NCI-H82 treated with DMSO at 0.1 percent for 48 hours (cell line): ENCODE measurements at regions not wholly inside any gene's neighbourhood (a gene's known extent, or its start where the extent isn't known, plus 50 kb on each side); places are given as distances from the start of the nearest gene placed in this dataset.

Experiments
- DNase-seq: peaks from one replicate; lab custom pipeline; 2025; ENCODE audit not compliant: unreplicated experiment; lab: John Stamatoyannopoulos, UW

DNA sequence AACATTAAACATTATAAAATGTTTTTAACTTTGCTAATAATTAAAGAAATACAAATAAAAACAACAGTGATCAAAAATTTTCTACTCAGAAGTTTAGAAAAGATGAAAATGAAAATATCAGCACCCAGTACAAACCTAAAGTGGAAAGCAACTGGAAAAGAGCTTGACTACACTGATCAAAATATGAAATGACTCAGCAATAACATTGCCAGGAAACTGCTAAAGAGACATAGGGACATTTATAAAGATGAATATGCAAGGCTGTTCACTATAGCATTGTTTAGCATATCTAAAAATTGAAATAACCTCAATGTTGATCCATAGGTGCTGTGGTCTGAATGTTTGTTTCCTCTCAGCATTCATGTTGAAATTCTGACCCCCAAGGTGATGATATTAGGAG lies 88.5 kb upstream of the NOCT start:
- no peak for DNase-seq

DNA sequence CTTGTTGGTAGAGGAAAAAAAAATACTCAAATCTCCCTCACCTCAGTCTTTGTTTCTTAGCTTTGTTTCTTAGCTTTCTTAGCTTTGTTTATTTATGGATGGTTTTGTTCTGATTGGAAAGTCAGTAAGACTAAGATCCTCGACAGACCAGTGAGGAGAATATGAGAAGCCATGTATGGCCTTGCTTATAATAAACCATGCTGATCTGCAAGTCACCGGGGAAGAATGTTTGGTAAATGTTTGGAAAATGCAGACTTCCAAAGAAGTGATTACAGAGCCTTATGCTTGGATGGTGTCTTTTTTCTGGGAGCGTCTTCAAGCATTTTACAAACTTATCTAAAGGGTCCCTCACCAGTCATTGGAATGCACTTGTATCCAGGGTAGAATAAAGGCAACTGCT lies 90.1 kb upstream of the NOCT start:
- DNase-seq: no peak

DNA sequence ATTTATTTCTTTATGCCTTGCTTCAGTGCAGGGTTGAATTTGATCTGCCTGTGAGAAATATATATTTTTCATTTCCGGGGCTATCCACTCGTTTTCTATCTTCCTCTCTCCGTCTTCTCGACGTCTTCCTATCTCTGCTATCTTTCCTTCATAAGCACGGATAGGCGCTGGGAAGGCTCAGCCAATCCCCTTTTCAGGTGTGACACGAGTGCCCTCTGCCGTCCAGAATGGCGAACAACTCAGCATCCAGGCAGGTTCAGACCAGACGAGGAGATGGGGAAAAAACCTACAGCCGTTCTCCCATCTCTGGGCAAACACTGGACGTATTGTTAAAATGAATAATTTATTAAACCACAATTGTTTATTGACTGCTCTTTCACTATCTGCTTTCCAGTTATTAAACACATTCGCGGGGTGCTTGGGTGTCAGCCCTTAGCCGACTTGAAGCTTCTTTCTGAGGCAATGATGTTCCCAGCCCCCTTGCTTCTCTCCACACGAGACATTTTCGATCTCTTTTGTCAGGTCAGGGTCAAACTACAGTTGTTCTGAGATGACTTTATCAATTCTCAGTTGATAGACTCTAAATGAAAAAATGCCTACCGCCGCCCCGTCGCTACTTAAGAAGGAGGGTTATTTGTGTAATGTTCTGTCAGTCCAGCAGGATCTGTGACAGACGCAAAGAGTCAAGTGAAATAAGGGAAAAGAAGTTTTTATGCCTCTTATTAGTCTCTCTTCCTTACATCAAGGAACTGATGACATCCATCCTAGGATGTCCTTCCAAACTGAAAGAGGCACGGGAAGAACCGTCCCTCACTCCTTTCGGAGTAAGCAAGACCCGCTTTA lies 96.3 kb upstream of the NOCT start:
- DNase-seq: peak; percentile 59

DNA sequence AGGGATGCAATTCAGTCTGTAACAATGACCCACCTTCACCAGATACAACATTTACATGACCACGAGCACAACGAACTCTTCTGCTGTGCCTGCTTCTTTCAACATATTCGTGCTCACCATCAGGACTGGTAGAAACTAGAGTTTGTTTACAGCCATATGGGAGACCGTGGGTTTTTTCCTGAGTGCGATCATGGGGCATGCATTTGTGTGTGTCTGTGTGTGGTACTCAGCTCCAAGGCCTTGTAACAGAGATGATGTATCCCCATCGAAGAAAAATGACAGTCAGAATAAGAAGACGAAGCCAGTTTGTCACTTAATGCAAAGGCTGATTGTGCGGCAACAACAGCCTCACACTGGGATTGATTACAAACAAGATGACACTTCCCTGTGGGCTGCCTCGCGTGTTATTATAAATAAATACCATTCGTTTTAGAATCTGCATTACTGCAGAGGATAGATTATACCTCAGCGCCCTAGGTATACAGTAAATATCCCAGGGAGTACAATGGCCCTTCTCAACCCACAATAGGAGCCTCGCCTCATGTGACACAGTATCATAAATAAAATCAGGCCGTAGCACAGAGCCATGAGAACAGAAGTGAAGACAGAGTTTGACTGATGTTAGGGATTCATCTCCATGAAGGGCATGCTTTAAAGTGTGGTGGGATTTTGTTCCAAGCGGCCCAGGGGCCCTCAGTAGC lies 97.3 kb upstream of the NOCT start:
- DNase-seq: no peak

DNA sequence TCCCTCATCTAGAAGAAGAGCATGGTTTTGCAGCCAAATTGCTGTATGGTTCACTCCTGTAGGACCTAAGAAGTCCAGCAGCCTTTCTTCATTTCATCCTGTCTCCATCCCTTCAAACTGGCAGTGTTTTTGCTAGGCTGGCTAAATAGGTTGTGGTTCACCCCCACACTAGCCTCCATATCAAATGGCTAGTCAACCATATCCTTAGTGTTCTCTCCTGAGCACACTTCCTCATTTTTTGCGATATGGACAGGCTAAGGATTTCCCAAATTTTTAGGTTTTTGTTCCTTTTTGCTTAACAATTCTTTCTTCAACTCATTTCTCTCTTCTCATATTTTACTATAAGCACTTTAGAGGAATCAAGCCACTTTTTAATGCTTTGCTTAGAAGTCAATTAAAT lies 98.8 kb upstream of the NOCT start:
- DNase-seq: no peak

DNA sequence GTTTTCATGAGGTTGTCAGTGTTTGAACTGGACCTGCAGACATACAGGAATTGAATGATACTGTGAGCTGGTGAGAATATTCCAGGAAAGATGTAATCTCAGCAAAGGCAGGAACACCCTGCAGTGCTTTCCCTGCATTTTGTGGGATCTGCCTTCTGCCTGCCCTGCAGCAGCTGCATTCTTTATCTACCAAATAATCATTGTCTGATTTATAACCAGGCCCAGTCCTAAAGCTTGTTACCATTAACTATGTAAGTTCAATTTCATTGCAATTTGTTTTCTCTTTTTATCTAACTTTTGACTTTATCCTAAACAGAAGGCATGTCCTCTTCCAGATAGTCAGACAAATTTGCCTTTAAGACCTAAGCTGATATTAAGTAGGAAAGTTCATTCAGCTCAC lies 99.8 kb upstream of the NOCT start:
- DNase-seq: no peak

DNA sequence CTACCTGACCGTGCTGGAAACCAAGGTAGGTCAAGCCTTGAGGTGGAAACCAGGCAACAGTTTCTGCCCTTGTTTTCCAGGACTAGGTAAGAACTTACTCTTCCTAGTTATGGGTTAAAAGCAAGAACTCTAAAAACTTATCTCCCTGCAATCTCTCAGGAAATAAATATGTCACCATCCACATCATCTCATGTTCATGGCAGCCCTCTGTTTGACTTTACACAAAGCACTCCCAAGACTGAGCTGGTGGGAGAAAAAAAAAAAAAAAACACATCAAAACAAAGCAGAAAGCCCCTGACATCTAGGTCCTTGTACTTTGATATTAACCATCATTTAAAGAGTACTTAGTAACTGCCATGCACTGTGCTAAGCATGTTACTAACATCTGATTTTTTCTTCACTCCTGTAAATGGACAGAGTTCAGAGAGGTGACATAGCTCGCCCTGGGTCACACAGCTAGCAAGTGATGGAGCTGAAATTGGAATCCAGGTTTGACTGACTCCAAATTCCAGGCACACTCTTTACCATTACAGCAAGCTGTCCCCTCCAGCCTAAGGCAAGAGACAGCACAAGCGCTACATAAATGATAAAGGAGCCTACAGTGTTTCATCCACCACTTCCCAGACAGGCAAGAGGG lies 102.8 kb upstream of the NOCT start:
- DNase-seq: no peak

DNA sequence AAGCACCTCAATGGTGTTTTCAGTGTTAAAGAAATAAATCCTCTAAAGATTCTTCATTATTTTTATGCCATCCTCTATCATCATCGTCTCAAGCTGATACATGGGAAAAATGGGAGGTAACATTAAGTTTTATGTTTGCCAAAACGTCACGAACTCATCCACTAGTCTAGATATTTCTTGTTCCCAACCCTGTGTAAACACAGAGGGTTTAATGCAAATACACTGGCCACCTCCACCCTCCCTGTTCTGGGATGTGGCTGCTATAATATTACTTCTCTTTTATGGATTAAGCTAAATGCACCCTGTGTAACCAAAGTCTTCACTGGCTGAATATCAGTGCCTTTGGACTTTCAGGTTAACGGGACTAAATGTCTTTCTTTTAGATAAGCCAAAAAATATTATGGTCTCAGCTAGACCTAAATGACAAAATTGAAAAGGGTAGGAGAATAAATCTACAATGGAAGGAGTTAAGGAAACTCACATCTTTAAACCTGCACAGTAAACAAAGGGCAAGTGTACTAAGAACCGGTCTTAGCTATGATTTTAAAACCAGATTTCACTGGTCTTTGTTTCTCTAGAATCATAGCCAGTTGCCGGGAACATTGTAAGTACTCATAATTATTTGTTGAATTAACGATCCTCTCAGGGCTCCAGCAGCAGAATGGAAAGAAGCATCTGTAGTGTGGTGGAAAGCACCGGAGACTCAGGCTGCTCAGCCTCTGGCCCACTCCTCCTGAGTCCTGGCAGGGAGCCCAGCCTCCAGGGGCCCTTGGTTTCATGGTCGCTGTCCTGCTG lies 103.5 kb upstream of the NOCT start:
- DNase-seq: no peak

DNA sequence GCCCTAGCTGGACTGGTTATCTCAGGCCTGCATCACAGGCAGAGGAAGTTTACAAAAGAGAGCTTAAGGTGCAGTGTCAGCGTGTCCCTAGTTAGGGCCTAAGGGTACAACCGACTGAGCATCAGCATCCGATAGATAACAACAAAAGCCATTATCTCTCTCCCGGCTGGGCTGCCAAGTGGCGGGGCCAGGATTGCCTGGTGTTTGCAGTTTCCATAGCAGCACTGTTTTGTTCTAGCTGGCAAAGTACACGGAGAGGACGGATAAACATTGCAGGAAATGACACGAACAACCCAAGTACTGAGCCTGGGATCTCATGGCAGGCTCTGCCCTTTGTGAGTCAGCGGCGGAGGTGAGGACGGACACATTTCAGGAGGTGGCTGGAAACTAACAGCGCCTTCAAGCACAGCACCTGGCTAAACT lies 104.7 kb upstream of the NOCT start:
- DNase-seq: no peak

DNA sequence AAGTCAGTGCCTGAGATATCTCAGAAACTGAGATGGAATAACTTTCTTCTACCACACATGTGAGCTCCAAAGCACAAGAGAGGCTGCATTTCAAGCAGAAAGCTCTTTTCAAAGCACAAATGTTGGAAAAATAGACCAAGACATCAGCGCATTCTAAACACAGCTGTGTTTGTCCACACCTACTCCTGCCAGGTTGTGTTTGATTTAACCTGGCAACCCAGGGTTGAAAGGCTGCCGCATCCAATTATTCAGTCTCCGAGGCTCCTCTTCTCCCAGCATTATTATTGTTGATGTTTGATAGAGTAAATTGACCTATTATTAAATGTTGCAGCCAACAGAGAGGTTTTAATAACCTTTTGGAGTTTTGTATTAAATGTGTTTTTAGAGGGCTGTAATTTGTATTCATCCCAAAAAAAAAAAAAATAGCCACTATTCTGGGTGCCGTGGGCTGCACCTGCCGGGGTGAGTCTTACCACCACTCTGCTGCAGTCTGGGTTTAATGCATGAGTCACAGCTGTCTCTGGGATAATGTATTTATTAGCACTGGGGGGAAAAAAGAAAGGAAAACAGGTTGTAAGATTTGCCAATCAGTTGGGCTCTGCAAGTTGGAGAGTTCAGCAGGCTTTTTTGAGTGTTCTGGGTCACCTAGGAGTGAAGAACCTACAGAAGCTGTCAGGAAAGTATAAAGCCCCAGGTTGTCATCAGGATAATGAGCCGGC lies 105.2 kb upstream of the NOCT start:
- no peak for DNase-seq

DNA sequence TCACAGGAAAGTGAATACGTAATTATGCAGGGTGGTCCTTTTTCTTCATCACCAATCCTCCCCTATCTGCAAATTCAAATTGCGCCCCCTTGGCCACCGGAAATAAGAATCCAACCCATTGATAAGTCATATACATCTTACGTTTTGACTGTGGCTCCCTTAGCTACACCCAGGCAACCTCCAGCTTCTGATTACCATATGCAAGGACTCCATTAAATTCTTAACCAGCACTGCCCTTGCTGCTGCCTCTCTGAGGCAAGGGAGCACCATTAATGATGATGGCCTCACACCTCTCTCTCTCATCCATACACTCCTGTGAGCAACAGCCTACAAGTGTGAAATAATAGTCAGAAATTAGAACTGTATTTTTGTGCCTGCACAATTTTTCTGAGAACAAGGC lies 106.0 kb upstream of the NOCT start:
- DNase-seq: no peak

DNA sequence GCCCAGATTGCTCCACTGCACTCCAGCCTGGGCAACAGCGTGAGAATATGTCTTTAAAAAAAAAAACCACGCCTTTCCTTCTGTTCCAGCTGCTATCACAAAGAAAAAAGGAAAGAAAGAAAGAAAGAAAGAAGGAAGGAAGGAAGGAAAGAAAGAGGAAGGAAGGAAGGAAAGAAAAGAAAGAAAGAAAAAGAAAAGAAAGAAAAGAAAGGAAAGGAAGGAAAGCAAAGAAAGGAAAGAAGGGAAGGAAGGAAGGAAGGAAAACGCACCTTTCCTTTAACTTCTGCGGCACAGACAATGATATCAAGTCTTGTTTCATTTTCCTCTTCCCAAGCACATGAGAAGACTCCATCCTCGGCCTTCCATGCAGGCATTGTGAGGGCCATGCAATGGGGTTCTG lies 107.4 kb upstream of the NOCT start:
- no peak for DNase-seq

DNA sequence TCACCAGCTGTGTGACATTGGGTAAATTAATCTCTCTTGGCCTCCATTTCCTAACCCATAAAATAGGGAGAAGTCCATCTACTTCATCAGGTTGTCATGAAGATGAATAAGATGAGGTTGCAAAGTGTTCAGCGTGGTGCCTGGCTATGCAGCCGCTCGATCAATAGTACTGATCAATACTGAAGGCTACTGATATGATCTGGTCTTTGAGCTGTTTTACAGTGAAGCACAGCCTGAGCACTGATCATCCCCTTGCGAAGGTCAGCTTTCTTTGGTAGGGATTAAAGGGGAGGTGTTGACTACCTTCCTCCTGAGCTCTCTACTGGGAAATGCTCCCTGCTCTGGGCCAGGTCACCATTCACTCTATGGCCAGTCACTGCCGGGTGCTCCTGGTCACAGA lies 108.4 kb upstream of the NOCT start:
- no peak for DNase-seq

DNA sequence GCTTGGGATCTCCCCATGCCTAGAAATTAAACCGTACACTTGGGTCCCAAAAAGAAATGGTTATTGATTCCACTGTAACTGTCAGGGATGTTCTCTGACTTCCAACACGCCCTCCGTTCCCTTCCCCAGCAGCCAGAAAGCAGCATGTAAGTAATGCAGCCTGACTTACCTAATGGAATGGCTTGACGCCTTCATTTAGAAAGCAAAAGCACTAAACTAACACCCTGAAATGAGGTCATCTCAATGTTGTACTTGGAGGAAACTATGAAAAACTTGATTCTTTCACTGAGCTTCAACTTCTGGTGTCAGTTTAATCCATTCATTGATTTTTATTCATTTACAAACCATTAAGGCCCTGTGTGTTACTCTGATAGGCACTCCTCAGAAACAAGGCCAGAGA lies 110.8 kb upstream of the NOCT start:
- DNase-seq: no peak

DNA sequence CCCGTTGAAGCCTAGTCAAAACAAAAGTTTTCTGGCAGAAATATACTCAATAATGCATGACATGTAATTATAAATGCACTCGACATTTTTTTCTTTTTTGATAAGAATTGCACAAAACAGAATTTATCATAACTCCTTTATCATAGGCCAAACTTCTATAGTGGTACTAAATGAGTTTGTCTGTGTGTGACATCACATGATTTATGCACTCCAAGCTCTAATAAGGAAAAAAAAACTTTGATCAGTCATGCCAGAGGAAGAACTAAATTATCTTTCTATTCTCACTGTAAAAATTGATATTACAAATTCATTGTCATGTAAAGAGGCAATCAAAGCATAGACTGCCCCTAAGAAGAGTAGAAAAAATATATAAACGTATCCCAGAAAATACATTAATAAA lies 112.4 kb upstream of the NOCT start:
- DNase-seq: no peak

DNA sequence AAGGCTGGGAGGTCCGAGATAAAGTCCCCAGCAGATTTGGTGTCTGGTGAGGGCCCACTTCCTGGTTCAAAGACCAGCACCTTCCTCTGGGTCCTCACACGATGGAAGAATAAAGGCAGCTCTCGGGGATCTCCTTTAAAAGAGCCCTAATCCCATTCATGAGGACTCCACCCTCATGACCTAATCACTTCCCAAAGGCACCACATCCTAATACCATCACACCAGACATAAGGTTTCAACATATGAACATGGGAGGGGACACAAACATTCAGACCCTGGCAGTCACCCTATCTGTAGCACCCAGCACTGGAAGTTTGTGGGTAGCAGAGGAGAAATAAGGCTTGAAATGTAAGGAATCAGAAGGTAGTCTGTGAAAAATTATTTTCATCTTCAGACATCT lies 112.9 kb upstream of the NOCT start:
- DNase-seq: no peak

DNA sequence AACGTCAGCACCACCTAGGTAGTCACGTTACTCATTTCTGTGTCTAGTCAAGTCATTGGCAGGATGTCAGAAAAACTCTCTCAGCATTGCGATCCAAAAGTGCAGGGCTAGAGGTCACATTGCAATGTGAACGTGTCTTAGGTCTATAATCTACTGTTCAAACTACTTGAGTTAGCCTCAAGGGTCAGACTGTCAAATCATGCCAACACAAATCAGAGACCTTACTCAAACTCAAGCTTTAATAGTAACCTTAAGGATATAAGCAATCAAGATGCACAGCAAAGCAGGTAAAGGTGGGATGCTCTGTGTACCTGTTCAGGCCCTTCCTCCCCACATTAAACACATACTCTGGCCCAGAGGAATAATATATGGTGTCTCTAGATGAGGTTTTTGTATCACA lies 114.4 kb upstream of the NOCT start:
- DNase-seq: no peak

DNA sequence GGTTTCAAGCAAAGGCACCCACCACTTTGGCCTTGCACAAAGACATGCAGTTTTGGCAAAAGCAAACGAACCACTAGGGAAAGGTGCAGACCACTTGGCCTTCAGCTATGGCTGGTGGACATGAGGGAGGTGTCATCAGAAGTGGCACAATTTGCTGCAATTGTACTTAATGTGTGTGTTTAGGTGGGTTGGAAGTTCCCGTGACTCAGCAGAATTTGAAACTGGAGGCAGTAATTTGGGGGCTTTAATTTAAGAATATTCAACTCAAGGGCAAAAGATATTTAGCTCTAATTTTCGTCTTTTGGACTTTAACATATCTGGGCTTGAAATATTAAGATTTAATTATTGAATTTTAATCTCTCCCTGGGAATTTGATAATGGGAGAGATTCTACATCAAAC lies 115.6 kb upstream of the NOCT start:
- DNase-seq: no peak

DNA sequence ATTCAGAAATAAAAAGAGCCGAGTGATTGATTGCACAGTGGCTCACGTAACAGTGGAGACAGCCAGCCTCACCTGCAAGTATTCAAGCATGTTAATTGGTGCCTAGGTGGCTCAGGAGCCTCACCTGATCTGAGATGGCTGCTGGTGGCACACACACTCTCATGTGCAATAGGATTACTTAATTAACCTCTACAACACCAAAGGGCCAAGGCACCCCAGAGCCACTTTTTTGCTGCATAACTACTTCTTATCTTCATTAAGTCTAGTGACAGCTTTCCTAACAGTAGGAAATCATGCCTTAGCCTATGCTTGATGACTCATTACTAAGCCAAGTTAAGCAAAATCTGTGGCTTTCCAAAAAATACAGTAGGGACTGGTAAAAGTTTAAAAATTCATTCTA lies 117.3 kb upstream of the NOCT start:
- no peak for DNase-seq

DNA sequence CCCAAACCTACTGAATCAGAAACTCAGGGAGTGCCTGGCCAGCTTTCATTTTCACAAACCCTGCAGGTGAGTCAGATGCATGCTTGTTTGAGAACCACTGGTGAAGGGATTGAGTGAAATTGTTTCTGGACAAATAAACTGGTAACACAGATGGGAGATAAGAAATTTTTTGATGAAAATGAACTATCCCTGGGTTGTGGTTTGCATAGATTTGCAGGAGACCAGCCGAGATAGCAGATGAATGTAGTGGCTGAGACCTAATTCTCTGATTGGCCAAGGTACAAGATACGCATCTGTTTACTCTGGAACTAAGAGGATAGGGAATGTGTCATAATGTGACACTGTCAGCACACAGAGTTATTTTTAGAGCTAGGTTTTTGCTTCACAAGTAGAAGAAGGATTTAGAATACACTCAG lies 117.8 kb upstream of the NOCT start:
- peak; percentile 49 for DNase-seq

DNA sequence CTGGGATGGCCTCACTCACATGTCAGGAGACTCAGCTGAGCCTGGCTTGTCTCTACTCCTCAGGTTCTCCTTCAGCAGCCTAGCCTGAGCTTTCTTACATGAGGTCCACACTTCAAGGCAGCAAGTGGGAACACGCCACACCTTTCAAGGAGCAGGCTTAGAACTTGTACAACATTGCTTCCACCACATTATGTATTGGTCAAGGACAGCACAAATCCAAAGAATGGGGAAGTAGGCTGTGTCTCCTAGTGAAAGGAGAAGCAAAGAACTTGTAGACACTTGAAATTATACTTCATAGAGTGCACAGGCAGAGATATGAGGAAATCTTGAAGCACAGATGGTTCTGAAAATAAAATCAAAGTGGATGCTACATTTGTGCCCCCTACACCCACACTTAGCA lies 120.9 kb upstream of the NOCT start:
- no peak for DNase-seq
